BLaER1 (cell line): ENCODE measurements at regions not wholly inside any gene's neighbourhood (a gene's known extent, or its start where the extent isn't known, plus 50 kb on each side); places are given as distances from the start of the nearest gene placed in this dataset.

ENCODE experiments used
- H3K27ac ChIP-seq: shearing (Covaris generic); formaldehyde crosslinking; 2 replicates; pipeline ENCODE4 v1.8.1; 2022
- H3K27me3 ChIP-seq: shearing (Covaris generic); formaldehyde crosslinking; 2 replicates; pipeline ENCODE4 v1.8.1; 2022
- H3K36me3 ChIP-seq: shearing (Covaris generic); formaldehyde crosslinking; 2 replicates; pipeline ENCODE4 v1.8.1; 2022
- H3K4me1 ChIP-seq: shearing (Covaris generic); formaldehyde crosslinking; 2 replicates; pipeline ENCODE4 v1.8.1; 2022
- H3K4me2 ChIP-seq: shearing (Covaris generic); formaldehyde crosslinking; 2 replicates; pipeline ENCODE4 v1.8.1; 2022
- H3K4me3 ChIP-seq: shearing (Covaris generic); formaldehyde crosslinking; 2 replicates; pipeline ENCODE4 v1.8.1; 2022
- H3K9ac ChIP-seq: shearing (Covaris generic); formaldehyde crosslinking; 2 replicates; pipeline ENCODE4 v1.8.1; 2022
- H3K9me3 ChIP-seq: shearing (Covaris generic); formaldehyde crosslinking; 2 replicates; pipeline ENCODE4 v1.8.1; 2022
- H4K20me1 ChIP-seq: shearing (Covaris generic); formaldehyde crosslinking; 2 replicates; pipeline ENCODE4 v1.8.1; 2022
- Cebpa-rat ChIP-seq: shearing (Covaris generic); IDR thresholded peaks from 2 replicates; pipeline ENCODE4 v1.8.1; 2022

GRCh38 chr9:14471041-14471440 is 157.1 kb upstream of the NFIB start:
- no peaks in the 10 kb centered on the region for H3K27me3 ChIP-seq
- no peak overlapping the region for H3K27ac ChIP-seq
- no peaks in the 10 kb centered on the region for H3K4me1 ChIP-seq
- no peaks in the 10 kb centered on the region for H3K9me3 ChIP-seq
- no peak overlapping the region for H3K4me2 ChIP-seq
- no peak for TF ChIP-seq Cebpa-rat
- no peak overlapping the region for H3K4me3 ChIP-seq
- no peaks in the 10 kb centered on the region for H3K36me3 ChIP-seq
- no peaks in the 10 kb centered on the region for H4K20me1 ChIP-seq
- H3K9ac ChIP-seq, result no peak overlapping the region

DNA sequence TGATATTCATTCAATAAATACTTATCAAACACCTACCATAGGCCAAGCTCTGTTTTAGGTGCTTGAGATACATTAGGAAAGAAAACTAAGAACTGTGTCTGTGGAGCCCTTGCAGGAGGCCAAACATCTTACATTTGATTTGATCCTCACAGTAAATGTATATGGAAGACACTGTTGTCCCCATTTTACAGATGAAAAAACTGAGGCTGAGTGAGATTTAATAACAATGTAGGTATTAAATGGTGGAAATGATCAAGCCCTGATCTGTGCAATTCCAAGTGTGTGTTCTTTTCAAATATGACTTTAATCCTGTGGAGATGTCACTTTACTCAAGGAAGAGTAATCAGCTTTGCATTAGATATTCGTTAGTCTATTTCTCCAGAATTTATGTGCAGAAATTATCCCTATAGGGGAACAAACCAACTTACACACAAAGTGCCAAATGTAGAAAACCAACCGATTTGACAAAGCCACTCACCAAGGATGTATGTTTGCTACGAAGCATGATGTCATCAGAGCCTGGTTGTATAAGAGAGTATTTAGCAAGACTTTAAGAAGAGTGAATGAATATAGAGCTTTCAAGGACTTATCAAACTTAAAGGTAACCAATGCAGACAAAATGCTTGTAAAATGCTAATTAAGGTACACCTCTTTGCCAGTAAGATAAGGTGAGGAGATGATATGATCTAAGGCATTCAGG is 153.9 kb upstream of the NFIB start:
- Histone ChIP-seq H3K9ac (no peak overlapping the region), H3K9me3 (no peaks in the 10 kb centered on the region), H3K36me3 (no peaks in the 10 kb centered on the region), H3K4me3 (no peak overlapping the region), H3K27me3 (no peaks in the 10 kb centered on the region), H3K4me1 (no peaks in the 10 kb centered on the region), H4K20me1 (no peaks in the 10 kb centered on the region), H3K4me2 (no peak overlapping the region), H3K27ac (no peak overlapping the region)
- TF ChIP-seq Cebpa-rat, result no peak

- H3K27me3 ChIP-seq, result no peaks in the 10 kb centered on the region
- no peak for TF ChIP-seq Cebpa-rat
- H3K9ac ChIP-seq, result no peak overlapping the region
- H4K20me1 ChIP-seq, result no peaks in the 10 kb centered on the region
- H3K4me1 ChIP-seq, result no peaks in the 10 kb centered on the region
- H3K4me2 ChIP-seq, result no peak overlapping the region
- no peak overlapping the region for H3K27ac ChIP-seq
- no peaks in the 10 kb centered on the region for H3K36me3 ChIP-seq
- H3K9me3 ChIP-seq, result no peaks in the 10 kb centered on the region
- H3K4me3 ChIP-seq, result no peak overlapping the region
Measured at GRCh38 chr9:14466828-14467227, 152.9 kb upstream of the NFIB start.

DNA sequence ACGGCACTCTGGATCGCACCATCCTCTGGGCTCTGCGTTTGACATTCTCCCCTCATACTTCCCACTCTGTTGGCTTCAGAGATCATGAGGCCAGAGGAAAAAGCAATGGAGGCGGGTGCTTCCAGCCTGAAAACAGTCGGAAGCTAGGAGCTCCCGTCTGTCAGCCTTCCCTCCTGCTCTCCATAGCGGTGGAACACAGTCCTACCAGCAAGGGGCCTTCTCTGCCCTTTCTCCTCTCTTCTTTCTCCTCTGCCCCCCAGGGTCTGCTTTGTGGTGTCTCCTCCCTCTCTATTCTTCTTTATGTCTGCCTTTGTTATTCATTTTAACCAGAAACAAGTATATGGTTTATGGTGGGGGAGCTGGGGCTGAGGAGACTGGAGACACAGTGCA is 152.5 kb upstream of the NFIB start:
- Histone ChIP-seq H3K27me3 (no peaks in the 10 kb centered on the region), H3K9ac (no peak overlapping the region), H3K9me3 (no peaks in the 10 kb centered on the region), H3K4me2 (no peak overlapping the region), H3K36me3 (no peaks in the 10 kb centered on the region), H4K20me1 (no peaks in the 10 kb centered on the region), H3K4me3 (no peak overlapping the region), H3K4me1 (no peaks in the 10 kb centered on the region), H3K27ac (no peak overlapping the region)
- TF ChIP-seq Cebpa-rat, result no peak

DNA sequence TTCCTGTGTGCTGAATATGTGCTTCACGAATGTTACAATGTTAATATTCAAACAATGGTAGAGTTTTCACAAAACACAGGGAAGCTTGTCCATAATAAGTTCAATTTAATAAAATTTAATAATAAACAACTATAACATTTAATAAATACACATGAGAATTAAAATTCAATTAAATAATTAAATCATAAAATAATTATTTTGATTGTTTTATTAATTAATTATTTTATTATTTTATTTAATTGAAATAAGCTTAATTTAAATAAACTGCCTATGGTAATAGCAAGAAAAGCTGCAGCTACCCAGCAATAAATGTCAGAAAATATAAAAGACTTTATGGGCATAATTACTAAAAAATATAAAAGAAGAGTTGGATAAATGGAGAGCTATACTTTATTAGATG is 149.0 kb upstream of the NFIB start:
- Histone ChIP-seq H3K4me1 (no peaks in the 10 kb centered on the region), H3K4me3 (no peak overlapping the region), H4K20me1 (no peaks in the 10 kb centered on the region), H3K9ac (no peak overlapping the region), H3K36me3 (no peaks in the 10 kb centered on the region), H3K27me3 (no peaks in the 10 kb centered on the region), H3K9me3 (no peaks in the 10 kb centered on the region), H3K27ac (no peak overlapping the region), H3K4me2 (no peak overlapping the region)
- TF ChIP-seq Cebpa-rat, result no peak

DNA sequence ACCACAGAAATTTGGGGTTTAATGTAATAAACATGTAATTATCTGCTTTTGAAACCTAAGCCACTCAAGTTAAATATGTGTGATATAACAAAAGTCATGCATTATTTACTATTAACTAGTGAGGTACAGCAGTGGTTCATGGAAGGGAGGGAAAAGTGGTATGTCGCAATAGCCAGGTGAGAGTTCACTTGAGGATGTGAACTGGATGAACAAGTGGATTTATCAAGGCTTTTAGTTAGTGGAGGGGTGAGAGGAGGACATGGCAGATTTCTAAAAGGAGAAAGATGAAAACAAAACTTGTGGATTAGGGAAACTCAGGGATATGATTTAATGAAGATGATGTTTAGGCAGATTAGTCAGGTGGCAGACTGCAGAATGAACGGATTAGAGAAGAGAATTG is 141.3 kb upstream of the NFIB start:
- H3K27me3 ChIP-seq, result no peaks in the 10 kb centered on the region
- H3K27ac ChIP-seq, result no peak overlapping the region
- peak; percentile 68; the same call in 1 of the 2 replicates for TF ChIP-seq Cebpa-rat
- no peak overlapping the region for H3K9ac ChIP-seq
- H3K4me2 ChIP-seq, result no peak overlapping the region
- no peaks in the 10 kb centered on the region for H4K20me1 ChIP-seq
- no peaks in the 10 kb centered on the region for H3K36me3 ChIP-seq
- H3K9me3 ChIP-seq, result no peaks in the 10 kb centered on the region
- no peak overlapping the region for H3K4me3 ChIP-seq
- no peaks in the 10 kb centered on the region for H3K4me1 ChIP-seq

DNA sequence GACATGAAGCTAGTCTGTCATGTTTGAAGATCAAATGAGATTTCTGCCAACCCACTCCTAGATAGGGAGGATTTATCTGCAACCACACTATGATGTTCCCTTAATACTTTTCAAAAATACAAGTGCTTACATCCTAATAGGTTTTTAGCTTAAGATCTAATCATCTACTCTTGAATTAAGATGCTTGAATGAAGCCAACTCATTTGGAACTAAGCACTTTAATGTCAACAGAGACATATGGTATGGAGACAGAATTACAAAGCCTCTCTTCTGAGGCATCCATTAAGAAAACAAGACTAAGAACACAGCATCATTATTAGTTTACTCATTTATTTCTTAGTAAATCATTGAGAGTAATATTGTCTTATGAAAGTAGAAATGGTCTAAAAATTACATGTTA is 139.3 kb upstream of the NFIB start:
- H3K4me3 ChIP-seq, result no peak overlapping the region
- no peaks in the 10 kb centered on the region for H3K27me3 ChIP-seq
- H3K9ac ChIP-seq, result no peak overlapping the region
- no peaks in the 10 kb centered on the region for H3K9me3 ChIP-seq
- no peaks in the 10 kb centered on the region for H3K4me1 ChIP-seq
- no peak overlapping the region for H3K27ac ChIP-seq
- TF ChIP-seq Cebpa-rat, result no peak
- H3K4me2 ChIP-seq, result no peak overlapping the region
- H3K36me3 ChIP-seq, result no peaks in the 10 kb centered on the region
- H4K20me1 ChIP-seq, result no peaks in the 10 kb centered on the region

DNA sequence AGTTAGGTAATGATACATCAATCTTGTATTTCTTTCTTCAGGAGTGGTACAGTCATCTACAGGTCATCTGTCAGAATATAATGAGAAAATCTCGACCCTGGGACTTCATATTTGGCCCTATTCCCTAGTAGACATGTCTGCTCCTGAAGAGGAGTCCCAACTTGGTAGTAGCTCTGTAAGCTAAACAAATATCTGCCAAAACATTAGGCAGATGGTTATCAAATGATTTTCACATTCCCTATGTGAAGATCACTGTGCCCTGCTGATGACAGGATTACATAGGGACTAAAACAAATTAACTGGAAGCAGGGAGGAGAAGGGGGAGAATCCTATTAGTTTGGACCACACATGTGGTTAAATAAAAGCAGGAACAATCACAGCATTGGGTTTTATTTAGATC is 138.6 kb upstream of the NFIB start:
- Histone ChIP-seq H3K4me3 (no peak overlapping the region), H4K20me1 (no peaks in the 10 kb centered on the region), H3K9ac (no peak overlapping the region), H3K4me2 (no peak overlapping the region), H3K9me3 (no peaks in the 10 kb centered on the region), H3K4me1 (no peaks in the 10 kb centered on the region), H3K36me3 (no peaks in the 10 kb centered on the region), H3K27ac (no peak overlapping the region), H3K27me3 (no peaks in the 10 kb centered on the region)
- TF ChIP-seq Cebpa-rat, result no peak

DNA sequence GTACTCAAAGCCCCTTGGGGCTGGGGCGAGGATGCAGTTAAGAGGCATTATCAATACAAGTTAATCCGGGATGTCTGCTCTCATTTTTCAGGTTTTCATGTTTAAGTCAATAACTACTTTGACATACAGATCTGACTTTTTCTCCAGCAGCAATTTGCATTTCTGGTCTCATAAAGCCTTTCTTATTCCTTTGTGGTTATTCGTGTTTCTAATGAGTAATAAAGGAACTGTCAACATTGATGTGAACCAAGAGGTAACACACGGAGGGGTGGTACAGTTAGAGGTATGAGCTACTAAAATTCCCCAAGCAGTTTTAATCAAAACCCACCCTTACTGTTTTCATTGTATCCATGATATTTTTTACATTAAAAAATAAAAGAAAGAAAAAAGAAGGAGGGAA is 138.0 kb upstream of the NFIB start:
- H3K27me3 ChIP-seq, result no peaks in the 10 kb centered on the region

GRCh38 chr9:14447103-14447502 is 133.2 kb upstream of the NFIB start:
- Histone ChIP-seq H3K4me1 (no peaks in the 10 kb centered on the region), H3K4me3 (no peak overlapping the region), H4K20me1 (no peaks in the 10 kb centered on the region), H3K4me2 (no peak overlapping the region), H3K36me3 (no peaks in the 10 kb centered on the region), H3K9me3 (no peaks in the 10 kb centered on the region), H3K27ac (no peak overlapping the region), H3K27me3 (no peaks in the 10 kb centered on the region), H3K9ac (no peak overlapping the region)
- TF ChIP-seq Cebpa-rat, result no peak

More for the DNA sequence above, 138.0 kb upstream of the NFIB start:
- no peak for TF ChIP-seq Cebpa-rat
- Histone ChIP-seq H3K4me3 (no peak overlapping the region), H4K20me1 (no peaks in the 10 kb centered on the region), H3K36me3 (no peaks in the 10 kb centered on the region), H3K4me1 (no peaks in the 10 kb centered on the region), H3K4me2 (no peak overlapping the region), H3K9ac (no peak overlapping the region), H3K9me3 (no peaks in the 10 kb centered on the region), H3K27ac (no peak overlapping the region)

DNA sequence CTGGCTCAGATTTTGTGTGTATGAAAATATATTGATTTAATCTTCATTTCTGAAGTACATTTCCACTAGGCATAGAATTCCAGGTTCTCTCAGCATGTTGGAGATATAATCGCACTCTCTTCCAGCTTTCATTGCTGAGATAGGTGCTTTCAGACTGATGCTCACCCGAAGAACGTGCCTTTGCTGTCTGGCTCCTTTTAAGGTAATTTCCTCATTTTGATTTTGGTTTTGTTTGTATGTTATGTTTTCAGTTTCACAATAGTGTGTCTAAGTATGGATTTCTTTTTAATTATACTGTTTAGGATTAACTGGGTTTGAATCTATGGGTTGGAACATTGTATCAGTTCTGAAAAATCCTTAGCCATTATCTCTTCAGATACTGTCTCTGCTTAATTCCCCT is 132.0 kb upstream of the NFIB start:
- TF ChIP-seq Cebpa-rat, result no peak
- no peak overlapping the region for H3K4me2 ChIP-seq

More for the DNA sequence above, 132.0 kb upstream of the NFIB start:
- Histone ChIP-seq H3K36me3 (no peaks in the 10 kb centered on the region), H3K27ac (no peak overlapping the region), H4K20me1 (no peaks in the 10 kb centered on the region), H3K9me3 (no peaks in the 10 kb centered on the region), H3K27me3 (no peaks in the 10 kb centered on the region), H3K4me3 (no peak overlapping the region), H3K4me1 (no peaks in the 10 kb centered on the region), H3K9ac (no peak overlapping the region)
